Middle frontal gyrus (tissue), 1 donor: ENCODE measurements at regions not wholly inside any gene's neighbourhood (a gene's known extent, or its start where the extent isn't known, plus 50 kb on each side); places are given as distances from the start of the nearest gene placed in this dataset.
"Not testable (repeated sequence)": the region's sequence is repeated elsewhere in the genome, so short reads cannot be mapped to it uniquely, and the experiment has no call there.

Source experiments
- DNase-seq: peaks from one replicate; pipeline ENCODE4 v3.0.0-alpha.2; 2015; ENCODE audit warnings: low spot score; ENCODE audit errors: extremely low spot score

DNA sequence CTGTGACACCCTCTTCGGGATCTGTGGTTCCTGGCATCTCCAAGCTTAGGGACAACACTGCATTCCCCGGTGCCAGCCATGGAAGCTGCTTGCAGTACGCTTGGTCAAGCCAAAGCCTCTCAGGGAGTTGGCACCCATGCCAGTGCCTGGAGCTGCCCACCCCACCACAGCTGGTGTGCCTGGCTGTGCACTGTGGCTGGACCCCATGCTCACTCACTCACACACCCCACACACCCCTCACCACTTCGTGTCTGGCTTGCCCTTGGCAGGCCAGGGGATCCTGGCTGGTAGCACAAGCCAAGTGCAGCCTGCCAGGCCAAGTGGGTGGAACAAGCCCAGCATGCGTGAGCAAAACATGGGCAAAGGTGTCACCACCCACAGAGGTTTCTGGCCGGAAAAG, 324.5 kb upstream of the PTGER4 start:
- DNase-seq = no peak

DNA sequence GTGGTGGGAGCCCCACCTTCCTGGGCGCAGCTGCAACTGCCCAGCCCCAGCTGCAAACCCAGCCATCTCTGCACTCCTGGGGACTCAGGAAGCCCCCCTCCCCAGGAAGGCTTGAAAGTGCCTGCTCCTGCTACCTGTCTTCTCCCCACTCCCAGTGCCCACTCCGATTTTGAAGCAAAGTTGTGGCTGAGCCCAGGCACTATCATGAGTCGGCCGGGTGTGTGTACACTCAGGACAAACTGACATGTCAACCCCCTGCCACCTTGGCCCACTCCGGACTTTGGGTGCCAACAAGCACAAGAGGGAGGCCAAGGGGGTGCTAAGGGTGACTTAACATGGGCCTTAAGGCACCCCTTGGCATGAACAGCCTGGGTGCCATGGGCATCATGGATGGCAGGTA, 325.5 kb upstream of the PTGER4 start:
- no peak for DNase-seq

DNA sequence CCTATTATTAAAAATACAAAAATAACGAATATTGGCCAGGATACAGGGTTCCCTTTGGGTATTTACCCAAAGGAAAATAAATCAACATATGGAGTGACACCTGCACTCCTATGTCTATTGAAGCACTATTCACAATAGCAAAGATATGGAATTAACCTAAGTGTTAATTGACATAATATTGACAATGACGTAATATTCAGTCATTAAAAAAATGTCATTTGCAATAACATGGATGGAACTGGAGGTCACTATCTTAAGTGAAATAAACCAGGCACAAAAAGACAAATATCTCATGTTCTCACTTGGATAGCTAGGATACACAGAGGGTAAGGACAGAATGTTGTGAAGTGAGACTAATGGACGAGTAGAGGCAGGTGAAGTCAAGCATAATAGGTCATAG, 326.3 kb upstream of the PTGER4 start:
- DNase-seq = no peak

DNA sequence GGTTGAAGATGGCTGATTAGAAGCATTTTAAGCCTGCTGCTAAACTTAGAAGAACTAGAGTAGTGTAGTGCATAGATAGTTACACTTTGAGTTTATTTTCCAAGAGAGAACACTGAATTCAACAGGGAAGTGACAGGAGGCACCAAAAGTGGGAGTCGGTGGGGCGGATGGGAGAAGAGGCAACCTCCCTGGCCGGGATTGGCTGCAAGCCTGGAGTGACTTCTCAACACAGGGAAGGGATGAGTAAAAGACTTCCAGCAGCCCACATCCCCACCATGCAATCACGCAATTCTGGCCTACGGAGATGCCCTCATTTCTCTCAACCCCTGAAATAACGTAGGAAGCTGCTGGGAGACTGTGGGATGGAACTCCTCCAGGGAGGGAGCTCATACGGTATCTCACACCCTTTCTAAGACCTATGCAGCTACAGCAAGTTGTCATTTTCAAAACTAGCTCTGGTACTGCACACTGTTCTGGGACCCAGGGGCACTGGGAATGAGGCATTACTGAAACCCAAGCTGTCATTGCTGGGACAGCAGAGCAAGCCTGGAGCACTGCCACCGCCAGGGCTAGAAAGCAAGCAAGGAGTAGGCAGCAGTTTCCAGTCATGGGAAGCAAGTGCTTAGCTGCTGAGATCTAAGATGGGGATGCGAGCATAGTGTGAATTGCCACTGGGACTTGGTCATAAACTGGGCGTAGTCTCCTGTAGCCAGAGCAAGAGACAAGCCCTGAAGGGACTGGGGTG, 331.6 kb upstream of the PTGER4 start:
- DNase-seq = peak; percentile 5

DNA sequence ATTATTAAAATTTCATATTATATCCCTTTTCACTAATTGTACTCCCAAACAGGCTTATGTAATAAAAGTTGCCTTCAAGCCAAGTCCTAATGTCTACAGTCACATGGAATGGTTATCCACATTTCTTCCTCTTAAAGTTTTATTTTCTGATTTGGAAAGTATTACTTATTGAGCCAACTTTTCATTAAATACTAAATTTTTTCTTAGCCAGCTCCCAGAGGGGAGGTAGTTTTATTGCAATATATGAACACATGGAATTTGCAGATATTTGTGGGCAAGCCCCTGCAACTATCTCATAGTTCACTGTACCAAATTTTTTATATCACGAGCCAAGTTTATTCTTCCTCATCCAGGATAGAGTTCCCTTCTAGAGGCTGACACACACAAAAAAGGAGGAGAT, 332.8 kb upstream of the PTGER4 start:
- no peak for DNase-seq

DNA sequence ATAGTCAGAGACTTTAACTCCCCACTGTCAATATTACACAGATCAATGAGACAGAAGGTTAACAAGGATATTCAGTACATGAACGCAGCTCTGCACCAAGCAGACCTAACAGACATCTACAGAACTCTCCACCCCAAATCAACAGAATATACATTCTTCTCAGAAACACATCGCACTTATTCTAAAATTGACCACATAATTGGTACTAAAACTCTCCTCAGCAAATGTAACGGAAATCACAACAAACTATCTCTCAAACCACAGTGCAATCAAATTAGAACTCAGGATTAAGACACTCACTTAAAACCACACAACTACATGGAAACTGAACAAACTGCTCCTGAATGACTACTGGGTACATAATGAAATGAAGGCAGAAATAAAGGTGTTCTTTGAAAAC, 341.3 kb upstream of the PTGER4 start:
- DNase-seq = not testable (repeated sequence)

DNA sequence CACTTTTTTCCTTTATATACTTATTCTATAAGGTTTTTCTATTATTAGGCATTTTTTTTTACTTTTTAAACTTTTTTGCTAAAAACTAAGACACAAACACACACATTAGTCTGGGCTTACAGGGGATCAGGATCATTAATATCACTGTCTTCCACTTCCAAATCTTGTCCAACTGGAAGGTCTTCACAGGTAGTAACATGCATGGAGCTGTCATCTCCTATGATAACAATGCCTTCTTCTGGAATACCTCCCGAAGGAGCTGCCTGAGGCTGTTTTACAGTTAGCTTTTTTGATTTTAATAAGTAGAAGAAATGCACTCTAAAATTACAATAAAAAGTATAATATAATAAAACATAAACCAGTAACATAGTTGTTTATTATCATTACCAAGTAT, 345.5 kb upstream of the PTGER4 start:
- DNase-seq = no peak

DNA sequence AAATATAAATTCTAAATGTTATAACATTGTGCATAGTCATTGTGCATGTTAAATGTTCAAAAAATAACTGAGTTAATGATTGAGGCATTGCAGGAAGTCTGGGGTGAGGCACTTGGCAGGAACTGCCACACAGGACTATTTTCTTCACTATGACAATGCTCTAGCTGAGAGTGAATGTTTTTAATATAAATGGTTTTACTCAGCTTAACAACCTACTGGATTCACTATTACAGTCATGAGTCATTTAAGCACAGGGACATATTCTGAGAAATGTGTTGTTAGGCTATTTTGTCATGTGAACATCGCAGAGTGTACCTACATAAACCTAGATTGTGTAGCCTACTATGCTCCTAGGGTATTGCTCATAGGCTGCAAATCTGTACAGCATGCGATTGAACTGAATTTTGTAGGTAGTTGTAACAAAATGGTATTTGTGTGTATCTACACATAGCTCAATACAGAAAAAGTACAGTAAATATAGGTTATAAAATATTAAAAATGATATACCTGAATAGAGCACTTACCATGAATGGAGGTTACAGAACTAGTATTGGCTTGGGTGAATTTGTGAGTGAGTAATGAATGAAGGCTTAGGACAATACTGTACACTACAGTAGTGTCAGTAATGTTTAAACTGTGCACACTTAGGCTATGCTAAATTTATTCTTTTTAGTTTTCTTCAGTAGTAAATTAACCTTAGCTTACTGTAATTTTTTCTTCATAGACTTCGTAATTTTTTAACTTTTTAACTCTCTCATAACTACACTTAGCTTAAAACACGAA, 346.1 kb upstream of the PTGER4 start:
- DNase-seq = no peak

DNA sequence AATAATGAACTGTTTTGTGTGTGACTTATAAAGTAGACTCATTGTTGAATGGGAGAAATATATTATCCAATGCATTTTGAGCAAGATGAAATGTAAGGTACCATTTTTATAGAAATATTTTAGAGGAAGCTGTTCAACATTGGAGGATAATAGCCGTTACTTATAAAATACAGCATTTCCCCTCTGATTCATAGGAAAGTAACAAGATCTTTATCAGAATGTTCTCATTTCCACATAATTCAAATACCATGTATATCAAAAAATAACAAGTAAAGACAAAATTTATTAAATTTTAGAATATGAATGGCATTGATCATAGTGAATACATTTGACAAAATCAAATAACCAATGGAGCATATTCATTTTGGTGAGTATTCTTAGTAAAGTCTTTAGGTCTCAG, 346.7 kb upstream of the PTGER4 start:
- no peak for DNase-seq

DNA sequence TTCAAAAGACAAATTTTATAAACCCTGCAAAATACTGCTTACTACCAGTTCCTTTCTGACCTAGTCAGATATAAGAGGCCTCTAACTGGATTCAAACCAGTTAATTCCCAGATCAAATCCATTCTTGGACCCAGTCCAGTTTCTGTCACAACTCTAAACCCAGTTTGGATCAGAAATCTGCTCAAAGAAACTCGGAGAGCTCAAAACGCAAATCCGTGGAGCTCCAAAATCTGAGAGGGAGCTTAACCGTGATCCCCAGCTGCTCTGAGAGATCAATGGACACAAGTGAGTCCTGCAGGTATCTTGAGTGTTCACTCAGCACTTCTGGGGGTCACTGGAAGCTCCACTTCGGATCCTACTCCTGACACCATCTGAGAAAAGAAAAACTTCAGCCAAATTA, 348.1 kb upstream of the PTGER4 start:
- DNase-seq = no peak

DNA sequence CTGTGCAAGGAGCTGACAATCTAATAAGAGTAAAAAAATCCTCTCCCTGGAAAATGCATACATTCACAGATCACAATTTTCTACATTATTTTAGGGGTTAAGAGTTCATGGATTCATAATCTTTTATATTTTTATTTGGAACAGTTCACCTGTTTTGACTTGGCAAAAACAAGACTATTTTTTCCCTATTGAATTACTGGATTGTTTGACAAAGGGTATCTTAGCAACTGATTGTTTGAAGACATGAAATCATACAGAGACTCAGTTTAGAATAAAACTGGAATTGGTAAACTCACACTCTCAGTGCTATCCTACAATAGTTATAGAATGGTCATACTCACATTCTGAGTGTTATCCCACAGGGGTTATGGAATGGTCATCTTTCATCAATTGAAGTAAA, 358.2 kb upstream of the PTGER4 start:
- DNase-seq = no peak

DNA sequence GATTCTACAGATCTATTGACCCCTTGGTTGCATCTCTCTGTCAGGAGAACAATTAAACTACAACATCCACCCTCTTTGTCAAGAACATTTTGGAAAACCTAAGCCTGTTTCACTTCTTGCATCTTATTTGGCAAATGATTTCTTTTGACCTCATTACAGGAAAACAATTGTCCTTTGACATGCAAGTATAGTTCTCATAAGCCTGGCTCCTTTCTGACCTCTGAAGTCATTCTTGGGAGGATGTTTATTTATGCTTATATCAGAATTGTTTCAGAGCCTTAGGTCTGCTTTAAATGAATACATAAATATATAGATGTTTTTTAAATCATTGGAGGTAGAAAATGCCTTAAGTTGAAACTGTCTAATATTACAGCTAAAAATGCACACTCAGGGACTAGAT, 361.3 kb upstream of the PTGER4 start:
- no peak for DNase-seq

DNA sequence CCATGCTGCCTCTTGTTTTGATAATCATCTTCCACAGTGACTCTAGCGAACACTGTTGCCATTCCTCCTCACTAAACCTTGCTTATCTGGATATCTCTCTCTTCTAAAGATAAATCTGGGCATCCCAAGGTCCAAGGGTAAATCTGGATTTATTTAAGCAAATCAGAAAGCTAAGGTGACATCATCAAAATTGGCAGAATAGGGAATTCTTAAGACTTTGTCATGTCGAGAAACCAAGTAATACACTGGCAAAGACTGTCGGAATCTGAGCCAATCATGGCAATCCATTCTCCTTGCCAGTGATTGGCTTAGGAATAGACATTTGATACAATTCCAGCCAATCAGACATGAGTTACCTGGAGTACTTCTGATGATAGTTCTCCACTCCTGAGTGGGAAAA, 362.7 kb upstream of the PTGER4 start:
- no peak for DNase-seq

DNA sequence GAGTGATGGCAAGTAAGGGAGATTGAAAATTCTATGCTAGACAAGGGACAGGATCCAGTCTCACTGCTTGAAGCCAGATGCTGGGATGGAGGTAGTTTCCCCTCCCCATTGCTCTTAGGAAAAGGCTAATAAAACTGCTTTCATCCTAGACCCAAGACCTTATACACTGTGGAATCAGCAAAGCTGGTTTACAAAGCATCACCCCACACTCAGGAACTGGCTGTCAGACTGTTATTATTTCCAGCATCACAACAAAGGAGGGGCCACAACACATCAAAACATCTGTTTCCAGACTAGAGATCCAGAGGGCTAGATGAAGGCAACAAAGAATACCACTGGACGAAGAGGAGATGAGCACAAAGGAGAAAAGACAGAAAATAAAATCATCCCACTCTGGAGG, 364.6 kb upstream of the PTGER4 start:
- DNase-seq = no peak

DNA sequence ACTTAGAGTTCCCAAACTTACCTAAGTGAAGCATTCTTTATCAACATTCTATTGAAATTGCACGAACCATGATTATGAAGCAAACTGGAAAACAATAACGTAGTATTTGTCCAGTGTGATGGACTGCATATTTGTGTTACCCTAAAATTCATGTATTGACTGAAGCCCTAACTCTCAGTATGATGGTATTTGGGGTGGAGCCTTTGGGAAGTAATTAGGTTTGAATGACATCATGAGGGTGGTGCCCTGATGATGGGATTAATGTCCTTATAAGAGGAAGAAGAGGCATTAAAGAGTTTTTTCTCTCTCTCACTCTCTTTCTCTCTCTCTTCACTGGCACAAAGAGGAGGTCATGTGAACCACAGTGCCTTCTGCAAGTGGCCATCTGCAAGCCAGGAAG, 365.4 kb upstream of the PTGER4 start:
- no peak for DNase-seq

DNA sequence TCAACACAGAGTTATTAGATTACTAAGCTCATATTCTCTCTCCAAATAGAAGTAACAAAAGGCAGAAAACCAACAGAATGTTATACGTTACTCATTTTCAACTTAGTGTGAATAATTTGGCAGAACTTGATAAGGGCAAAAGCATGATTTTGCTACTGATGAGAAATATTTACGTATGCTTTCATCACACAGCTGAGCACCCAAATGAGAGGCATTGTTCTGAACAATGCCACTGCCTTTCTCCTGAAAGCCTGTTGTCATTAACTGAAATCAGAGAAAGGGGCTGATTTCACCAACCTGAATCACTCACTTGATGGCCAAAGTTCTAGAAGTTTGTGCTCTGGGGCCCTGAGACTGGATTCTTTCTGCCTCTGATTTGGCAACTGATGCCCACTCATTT, 367.5 kb upstream of the PTGER4 start:
- DNase-seq = no peak

DNA sequence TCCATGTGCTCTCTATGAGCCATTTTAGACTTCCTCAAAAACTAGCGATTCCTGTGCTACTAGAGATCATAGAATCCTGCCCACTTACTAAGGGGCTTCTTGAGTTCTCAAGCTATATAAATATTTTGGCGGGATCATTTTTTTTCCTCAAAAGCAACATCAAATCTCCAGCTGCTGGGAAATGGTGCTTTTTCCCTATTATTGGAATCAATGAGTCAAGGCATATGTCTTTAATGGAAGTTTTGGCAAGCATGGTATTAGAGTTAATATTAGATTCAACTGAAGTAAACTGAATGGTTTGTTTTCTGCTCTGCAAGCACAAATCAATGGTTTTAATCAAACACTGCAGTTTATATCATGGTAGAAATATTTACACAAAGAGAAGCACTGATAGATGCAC, 369.9 kb upstream of the PTGER4 start:
- DNase-seq = no peak

DNA sequence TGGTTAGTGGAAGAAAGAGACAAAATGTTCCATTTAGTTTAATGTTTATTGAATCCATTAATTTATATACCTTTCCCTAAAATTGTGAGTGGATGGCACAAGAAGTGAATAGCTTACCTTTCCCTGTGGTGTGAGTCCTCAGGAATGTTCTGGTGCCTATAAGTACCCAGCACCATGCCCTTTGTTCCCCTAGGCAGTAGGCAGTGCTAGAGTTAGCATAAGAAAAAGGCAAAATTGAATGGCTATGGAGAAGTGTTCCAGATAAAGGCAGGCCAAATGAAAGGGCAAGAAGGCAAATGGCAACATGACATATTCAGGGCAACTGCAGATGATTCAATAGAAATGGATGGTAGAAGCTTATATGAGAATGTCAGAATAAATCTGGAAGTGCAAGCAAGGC, 370.8 kb upstream of the PTGER4 start:
- DNase-seq = no peak

DNA sequence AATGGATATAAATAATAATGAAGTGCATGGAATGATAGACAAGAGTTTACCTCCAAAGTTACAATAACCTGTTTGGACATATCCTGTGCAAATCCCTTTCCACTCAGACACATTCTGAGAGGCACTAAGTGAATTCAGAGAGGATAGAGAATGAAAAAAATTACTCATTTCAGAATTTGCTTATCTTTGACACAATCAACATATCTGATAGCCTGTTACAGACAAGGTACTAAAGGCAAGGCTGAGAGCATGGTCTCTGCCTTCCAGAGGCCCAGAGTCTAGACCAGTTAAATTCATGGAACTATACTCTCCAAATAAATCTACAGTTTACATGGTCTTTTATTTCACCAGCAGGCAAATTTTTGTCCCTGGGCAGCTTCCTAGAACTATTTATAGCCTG, 371.8 kb upstream of the PTGER4 start:
- DNase-seq = no peak

DNA sequence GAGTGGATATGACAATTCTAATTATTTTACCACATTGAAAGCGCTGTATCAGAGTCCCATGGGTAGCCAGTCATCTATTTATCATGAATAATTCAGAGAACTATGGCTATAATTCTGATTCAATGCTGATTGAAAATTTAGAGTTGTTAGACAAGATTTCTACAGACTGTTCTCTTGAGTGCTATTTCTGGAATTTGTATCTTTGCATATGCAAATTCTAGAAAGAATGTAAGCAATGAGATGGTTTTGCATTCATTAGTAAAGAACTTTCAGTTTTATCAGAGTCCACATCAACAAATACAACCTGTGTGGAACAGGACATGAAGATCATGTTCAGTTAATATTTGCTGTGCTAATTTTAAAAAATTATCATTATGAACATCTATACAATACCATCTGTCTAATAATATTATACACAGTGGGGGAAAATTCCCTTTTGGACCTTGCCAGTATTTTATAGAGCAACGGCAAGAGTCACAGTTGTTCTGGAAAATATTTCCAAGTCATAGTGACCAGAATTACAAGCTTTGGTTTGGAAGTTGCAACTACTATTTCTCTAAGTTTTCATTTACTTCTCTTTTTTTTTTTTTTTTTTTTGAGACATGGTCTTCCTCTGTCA, 372.7 kb upstream of the PTGER4 start:
- no peak for DNase-seq

DNA sequence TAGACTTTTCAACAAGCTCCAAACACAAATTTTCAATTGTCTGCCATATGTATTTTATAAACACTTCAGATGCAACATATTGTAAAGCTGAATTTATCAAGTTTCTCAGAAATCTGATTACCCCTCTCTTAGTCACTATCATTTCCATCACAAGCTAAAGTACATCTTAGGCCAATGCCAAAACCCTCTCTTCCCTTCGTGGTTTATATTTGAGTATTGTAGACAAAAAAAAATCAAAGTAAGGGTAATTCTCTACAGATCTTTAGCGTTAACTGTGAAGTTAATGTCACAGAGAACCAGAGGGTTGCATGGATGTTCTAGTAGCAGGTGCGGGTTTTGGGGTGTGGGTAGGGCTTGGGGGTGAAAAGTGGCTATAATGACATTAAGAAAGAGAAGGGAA, 387.7 kb upstream of the PTGER4 start:
- no peak for DNase-seq

DNA sequence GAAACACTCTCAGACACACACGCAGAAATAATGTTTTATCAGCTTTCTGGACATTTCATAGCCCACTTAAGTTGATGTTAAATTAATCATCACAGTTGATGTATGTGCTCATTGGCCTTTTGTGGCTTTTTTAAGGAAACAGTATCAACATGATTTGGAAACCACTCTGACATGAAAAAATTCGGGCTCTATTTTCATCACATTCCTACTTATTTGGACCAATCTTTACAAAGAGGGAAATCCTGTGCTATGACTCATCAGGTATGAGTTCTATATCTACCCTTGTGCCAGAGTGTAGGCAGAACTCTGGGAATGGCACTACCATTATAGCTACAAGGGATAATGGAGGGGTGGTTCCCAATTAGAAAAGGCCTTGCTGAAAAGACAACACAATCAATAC, 388.4 kb upstream of the PTGER4 start:
- DNase-seq = no peak
